ENCODE measurements at regions not wholly inside any gene's neighbourhood (a gene's known extent, or its start where the extent isn't known, plus 50 kb on each side); places are given as distances from the start of the nearest gene placed in this dataset.

DNA sequence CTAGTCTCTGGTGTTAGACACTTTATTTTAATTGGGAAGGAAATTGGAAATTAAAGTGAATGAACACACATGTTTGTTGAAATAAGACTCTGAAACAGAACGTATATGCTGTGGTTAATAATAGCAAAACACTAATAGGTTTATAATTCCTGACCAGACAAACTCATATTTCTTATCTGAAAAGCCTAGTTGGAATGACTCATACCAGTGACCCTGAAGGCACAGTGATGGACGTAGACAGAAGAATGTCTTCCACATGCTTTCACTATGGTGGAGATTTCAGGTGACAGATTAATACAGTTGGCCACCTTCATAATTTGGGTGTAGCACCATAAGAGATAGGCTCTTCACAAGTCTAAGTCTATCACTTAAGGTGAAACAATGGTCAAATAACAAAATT, 83.0 kb upstream of the COL11A1 start:
- no peaks in the 10 kb centered on the region; a peak in 1 of 4 replicates for H3K9me3 ChIP-seq (ENCODE audit: control insufficient read depth in 1 of 2, insufficient read depth in 1 of 2, low read depth in 1 of 2, low read length in 2 of 2)
- CTCF ChIA-PET = no interaction called here
- no peak overlapping the region for H3K9ac ChIP-seq (ENCODE audit: low read length)
- no peaks in the 10 kb centered on the region for H3K9me2 ChIP-seq (ENCODE audit: insufficient read depth)
- no peaks in the 10 kb centered on the region for H3K36me3 ChIP-seq (ENCODE audit: control insufficient read depth in 1 of 2, insufficient read depth in 2 of 2, low read length in 2 of 2)
- DNase-seq (ENCODE audit: low read depth, low spot score) (no peak), ATAC-seq (no peak)
- RAD21 ChIA-PET (ENCODE audit: low non-redundant PET in 1 of 2, low total read pairs in 2 of 2, uncharacterized antibody in 2 of 2, unreplicated experiment in 2 of 2) = no interaction called here
- no peak overlapping the region for H3K4me2 ChIP-seq (ENCODE audit: low read length)
- TF ChIP-seq, protein P1, sequence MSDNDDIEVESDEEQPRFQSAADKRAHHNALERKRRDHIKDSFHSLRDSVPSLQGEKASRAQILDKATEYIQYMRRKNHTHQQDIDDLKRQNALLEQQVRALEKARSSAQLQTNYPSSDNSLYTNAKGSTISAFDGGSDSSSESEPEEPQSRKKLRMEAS (IDR thresholded peaks at IDR 0.05) = no peak
- TF ChIP-seq RAD21 (IDR thresholded peaks at IDR 0.05; ENCODE audit: low read depth) = no peak
- no peak for TF ChIP-seq JUND (IDR thresholded peaks at IDR 0.05)
- no peak for TF ChIP-seq ZNF274 (IDR thresholded peaks at IDR 0.05; ENCODE audit: low read depth, low read length)
- TF ChIP-seq TCF7L2 (IDR thresholded peaks at IDR 0.05; ENCODE audit: borderline replicate concordance, extremely low read depth, insufficient read depth, insufficient read length) = no peak
- TF ChIP-seq, protein P2, sequence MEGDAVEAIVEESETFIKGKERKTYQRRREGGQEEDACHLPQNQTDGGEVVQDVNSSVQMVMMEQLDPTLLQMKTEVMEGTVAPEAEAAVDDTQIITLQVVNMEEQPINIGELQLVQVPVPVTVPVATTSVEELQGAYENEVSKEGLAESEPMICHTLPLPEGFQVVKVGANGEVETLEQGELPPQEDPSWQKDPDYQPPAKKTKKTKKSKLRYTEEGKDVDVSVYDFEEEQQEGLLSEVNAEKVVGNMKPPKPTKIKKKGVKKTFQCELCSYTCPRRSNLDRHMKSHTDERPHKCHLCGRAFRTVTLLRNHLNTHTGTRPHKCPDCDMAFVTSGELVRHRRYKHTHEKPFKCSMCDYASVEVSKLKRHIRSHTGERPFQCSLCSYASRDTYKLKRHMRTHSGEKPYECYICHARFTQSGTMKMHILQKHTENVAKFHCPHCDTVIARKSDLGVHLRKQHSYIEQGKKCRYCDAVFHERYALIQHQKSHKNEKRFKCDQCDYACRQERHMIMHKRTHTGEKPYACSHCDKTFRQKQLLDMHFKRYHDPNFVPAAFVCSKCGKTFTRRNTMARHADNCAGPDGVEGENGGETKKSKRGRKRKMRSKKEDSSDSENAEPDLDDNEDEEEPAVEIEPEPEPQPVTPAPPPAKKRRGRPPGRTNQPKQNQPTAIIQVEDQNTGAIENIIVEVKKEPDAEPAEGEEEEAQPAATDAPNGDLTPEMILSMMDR (IDR thresholded peaks at IDR 0.05 in 2 of 3, conservative IDR thresholded peaks at IDR 0.05 in 1 of 3; ENCODE audit: borderline replicate concordance in 1 of 3, insufficient read depth in 1 of 3, low read depth in 2 of 3, low read length in 2 of 3) = no peak
- TF ChIP-seq ZFX (IDR thresholded peaks at IDR 0.05) = no peak
- TF ChIP-seq, protein P3, sequence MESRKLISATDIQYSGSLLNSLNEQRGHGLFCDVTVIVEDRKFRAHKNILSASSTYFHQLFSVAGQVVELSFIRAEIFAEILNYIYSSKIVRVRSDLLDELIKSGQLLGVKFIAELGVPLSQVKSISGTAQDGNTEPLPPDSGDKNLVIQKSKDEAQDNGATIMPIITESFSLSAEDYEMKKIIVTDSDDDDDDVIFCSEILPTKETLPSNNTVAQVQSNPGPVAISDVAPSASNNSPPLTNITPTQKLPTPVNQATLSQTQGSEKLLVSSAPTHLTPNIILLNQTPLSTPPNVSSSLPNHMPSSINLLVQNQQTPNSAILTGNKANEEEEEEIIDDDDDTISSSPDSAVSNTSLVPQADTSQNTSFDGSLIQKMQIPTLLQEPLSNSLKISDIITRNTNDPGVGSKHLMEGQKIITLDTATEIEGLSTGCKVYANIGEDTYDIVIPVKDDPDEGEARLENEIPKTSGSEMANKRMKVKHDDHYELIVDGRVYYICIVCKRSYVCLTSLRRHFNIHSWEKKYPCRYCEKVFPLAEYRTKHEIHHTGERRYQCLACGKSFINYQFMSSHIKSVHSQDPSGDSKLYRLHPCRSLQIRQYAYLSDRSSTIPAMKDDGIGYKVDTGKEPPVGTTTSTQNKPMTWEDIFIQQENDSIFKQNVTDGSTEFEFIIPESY (IDR thresholded peaks at IDR 0.05; ENCODE audit: extremely low read depth, insufficient replicate concordance, low read length) = no peak
- TF ChIP-seq, protein P4, sequence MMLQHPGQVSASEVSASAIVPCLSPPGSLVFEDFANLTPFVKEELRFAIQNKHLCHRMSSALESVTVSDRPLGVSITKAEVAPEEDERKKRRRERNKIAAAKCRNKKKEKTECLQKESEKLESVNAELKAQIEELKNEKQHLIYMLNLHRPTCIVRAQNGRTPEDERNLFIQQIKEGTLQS (IDR thresholded peaks at IDR 0.05) = no peak
- TF ChIP-seq, protein P5, sequence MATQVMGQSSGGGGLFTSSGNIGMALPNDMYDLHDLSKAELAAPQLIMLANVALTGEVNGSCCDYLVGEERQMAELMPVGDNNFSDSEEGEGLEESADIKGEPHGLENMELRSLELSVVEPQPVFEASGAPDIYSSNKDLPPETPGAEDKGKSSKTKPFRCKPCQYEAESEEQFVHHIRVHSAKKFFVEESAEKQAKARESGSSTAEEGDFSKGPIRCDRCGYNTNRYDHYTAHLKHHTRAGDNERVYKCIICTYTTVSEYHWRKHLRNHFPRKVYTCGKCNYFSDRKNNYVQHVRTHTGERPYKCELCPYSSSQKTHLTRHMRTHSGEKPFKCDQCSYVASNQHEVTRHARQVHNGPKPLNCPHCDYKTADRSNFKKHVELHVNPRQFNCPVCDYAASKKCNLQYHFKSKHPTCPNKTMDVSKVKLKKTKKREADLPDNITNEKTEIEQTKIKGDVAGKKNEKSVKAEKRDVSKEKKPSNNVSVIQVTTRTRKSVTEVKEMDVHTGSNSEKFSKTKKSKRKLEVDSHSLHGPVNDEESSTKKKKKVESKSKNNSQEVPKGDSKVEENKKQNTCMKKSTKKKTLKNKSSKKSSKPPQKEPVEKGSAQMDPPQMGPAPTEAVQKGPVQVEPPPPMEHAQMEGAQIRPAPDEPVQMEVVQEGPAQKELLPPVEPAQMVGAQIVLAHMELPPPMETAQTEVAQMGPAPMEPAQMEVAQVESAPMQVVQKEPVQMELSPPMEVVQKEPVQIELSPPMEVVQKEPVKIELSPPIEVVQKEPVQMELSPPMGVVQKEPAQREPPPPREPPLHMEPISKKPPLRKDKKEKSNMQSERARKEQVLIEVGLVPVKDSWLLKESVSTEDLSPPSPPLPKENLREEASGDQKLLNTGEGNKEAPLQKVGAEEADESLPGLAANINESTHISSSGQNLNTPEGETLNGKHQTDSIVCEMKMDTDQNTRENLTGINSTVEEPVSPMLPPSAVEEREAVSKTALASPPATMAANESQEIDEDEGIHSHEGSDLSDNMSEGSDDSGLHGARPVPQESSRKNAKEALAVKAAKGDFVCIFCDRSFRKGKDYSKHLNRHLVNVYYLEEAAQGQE (IDR thresholded peaks at IDR 0.05; ENCODE audit: low read depth) = no peak
- no TSS peak for BruUV-seq (replicated peaks)
- H3K79me2 ChIP-seq (ENCODE audit: insufficient read depth, low read length) = no peaks in the 10 kb centered on the region
- POLR2A ChIA-PET = no interaction called here
- H3K4me3 ChIP-seq (replicated peaks in 1 of 2; ENCODE audit: low read depth in 1 of 2, low read length in 2 of 2) = no peak overlapping the region
- H3K27me3 ChIP-seq (ENCODE audit: insufficient read depth, low read length) = no peaks in the 10 kb centered on the region
- no peaks in the 10 kb centered on the region for H3K4me1 ChIP-seq (ENCODE audit: control insufficient read depth in 1 of 2, insufficient read depth in 2 of 2, low read length in 2 of 2)
- no peaks in the 10 kb centered on the region; the same call in 1 of the 2 replicates for H4K20me1 ChIP-seq (ENCODE audit: insufficient read depth)
- intact Hi-C loops (cut with micrococcal nuclease) = no loop called here
- H3K27ac ChIP-seq (ENCODE audit: low read depth, low read length) = no peak overlapping the region
- no peak overlapping the region for H2AFZ ChIP-seq (ENCODE audit: low read depth, low read length, poor library complexity, severe bottlenecking)

Data from HCT116 (cell line).